ENCODE measurements at regions not wholly inside any gene's neighbourhood (a gene's known extent, or its start where the extent isn't known, plus 50 kb on each side); places are given as distances from the start of the nearest gene placed in this dataset.

GRCh38 chr3:150253622-150254021, 154.5 kb upstream of the TSC22D2 start:
- Histone ChIP-seq H3K27me3 (no peaks in the 10 kb centered on the region), H3K9me3 (no peaks in the 10 kb centered on the region), H3K4me3 (no peak overlapping the region), H3K27ac (no peak overlapping the region), H3K4me1 (peaks cover 30% of the 10 kb centered on the region), H3K36me3 (no peaks in the 10 kb centered on the region)
- intact Hi-C loops (cut with DNase I) = loop anchor here (5.0 kb wide), 1 partner anchor 154 kb away; the partner anchor contains the start of gene TSC22D2
- TF ChIP-seq, protein P1, sequence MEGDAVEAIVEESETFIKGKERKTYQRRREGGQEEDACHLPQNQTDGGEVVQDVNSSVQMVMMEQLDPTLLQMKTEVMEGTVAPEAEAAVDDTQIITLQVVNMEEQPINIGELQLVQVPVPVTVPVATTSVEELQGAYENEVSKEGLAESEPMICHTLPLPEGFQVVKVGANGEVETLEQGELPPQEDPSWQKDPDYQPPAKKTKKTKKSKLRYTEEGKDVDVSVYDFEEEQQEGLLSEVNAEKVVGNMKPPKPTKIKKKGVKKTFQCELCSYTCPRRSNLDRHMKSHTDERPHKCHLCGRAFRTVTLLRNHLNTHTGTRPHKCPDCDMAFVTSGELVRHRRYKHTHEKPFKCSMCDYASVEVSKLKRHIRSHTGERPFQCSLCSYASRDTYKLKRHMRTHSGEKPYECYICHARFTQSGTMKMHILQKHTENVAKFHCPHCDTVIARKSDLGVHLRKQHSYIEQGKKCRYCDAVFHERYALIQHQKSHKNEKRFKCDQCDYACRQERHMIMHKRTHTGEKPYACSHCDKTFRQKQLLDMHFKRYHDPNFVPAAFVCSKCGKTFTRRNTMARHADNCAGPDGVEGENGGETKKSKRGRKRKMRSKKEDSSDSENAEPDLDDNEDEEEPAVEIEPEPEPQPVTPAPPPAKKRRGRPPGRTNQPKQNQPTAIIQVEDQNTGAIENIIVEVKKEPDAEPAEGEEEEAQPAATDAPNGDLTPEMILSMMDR (IDR thresholded peaks at IDR 0.05) = no peak
- TF ChIP-seq POLR2A (IDR thresholded peaks at IDR 0.05) (no peak), POLR2AphosphoS5 (IDR thresholded peaks at IDR 0.05; ENCODE audit: insufficient read depth in 1 of 2, low read depth in 1 of 2) (no peak)
- no peak for DNase-seq (ENCODE audit: extremely low spot score in 2 of 2)

GRCh38 chr3:150252462-150252861, 155.6 kb upstream of the TSC22D2 start:
- Histone ChIP-seq H3K4me3 (no peak overlapping the region), H3K9me3 (no peaks in the 10 kb centered on the region), H3K27ac (no peak overlapping the region), H3K27me3 (no peaks in the 10 kb centered on the region), H3K4me1 (peaks cover 30% of the 10 kb centered on the region), H3K36me3 (no peaks in the 10 kb centered on the region)
- intact Hi-C loops (cut with DNase I) = loop anchor here (5.0 kb wide), 1 partner anchor 155 kb away; the partner anchor contains the start of gene TSC22D2
- DNase-seq (ENCODE audit: extremely low spot score in 2 of 2) = no peak
- no peak for TF ChIP-seq POLR2A (IDR thresholded peaks at IDR 0.05)
- no peak for TF ChIP-seq POLR2AphosphoS5 (IDR thresholded peaks at IDR 0.05; ENCODE audit: insufficient read depth in 1 of 2, low read depth in 1 of 2)
- TF ChIP-seq, protein P1 (IDR thresholded peaks at IDR 0.05) = no peak

- H3K4me3 ChIP-seq = no peak overlapping the region
- no peaks in the 10 kb centered on the region for H3K36me3 ChIP-seq
- peaks cover 30% of the 10 kb centered on the region for H3K4me1 ChIP-seq
- H3K9me3 ChIP-seq = no peaks in the 10 kb centered on the region
- no peak for TF ChIP-seq POLR2AphosphoS5 (IDR thresholded peaks at IDR 0.05; ENCODE audit: insufficient read depth in 1 of 2, low read depth in 1 of 2)
- H3K27ac ChIP-seq = peak overlapping the region; percentile 25
- intact Hi-C loops (cut with DNase I) = loop anchor here (5.0 kb wide), 1 partner anchor 156 kb away; the partner anchor contains the start of gene TSC22D2
- no peaks in the 10 kb centered on the region for H3K27me3 ChIP-seq
- no peak for DNase-seq (ENCODE audit: extremely low spot score in 2 of 2)
Observed at GRCh38 chr3:150251187-150252062, 156.7 kb upstream of the TSC22D2 start.

GRCh38 chr3:150249779-150250470, 158.2 kb upstream of the TSC22D2 start:
- Histone ChIP-seq H3K4me3 (no peak overlapping the region), H3K36me3 (no peaks in the 10 kb centered on the region), H3K27me3 (no peaks in the 10 kb centered on the region), H3K4me1 (peaks cover 23% of the 10 kb centered on the region), H3K27ac (no peak overlapping the region), H3K9me3 (no peaks in the 10 kb centered on the region)
- intact Hi-C loops (cut with DNase I) = loop anchor here (5.0 kb wide), 1 partner anchor 157 kb away; the partner anchor contains the start of gene TSC22D2
- DNase-seq (ENCODE audit: extremely low spot score in 2 of 2) = no peak
- TF ChIP-seq POLR2AphosphoS5 (IDR thresholded peaks at IDR 0.05; ENCODE audit: insufficient read depth in 1 of 2, low read depth in 1 of 2) (no peak), POLR2A (IDR thresholded peaks at IDR 0.05) (no peak)
- TF ChIP-seq, protein P1 (IDR thresholded peaks at IDR 0.05) = no peak

DNA sequence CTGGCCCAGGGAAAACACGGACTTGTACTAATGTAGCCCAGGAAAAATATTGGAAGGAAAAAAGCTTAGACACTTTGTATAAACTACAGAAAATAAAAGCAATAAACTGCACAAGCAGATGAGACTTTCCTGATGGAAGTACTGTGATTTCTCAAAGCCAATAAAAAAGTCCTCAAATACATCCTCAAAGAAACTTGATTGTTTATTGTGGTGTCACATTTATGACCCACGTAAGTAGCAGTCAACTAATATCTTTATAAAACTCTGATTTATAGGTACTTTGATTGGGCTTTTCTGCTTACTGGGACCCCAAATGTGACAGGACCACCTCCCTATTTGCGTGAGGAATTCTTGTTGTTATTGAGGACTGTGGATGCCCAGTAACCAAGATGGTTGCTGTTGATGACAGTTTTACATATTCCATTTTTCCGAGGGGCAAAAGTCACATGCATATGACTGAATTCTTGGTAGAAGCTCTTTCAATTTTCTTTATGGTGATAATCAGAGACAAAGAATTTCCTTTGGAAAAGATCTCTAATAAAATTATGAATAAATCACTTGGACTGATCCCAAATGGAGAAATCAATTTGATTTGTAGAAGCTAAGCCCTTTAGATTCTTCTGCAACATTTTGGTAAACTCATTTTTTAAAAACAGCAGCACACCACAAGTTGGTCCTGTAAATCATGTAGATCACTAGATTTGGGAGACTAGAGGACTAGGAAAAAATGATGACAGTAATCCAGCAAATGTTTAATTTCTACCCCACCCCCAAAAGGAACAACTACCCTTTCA, 159.0 kb upstream of the TSC22D2 start:
- peak overlapping the region; percentile 42 for H3K27ac ChIP-seq
- H3K9me3 ChIP-seq = no peaks in the 10 kb centered on the region
- intact Hi-C loops (cut with DNase I) = no loop called here
- no peak overlapping the region for H3K4me3 ChIP-seq
- H3K27me3 ChIP-seq = no peaks in the 10 kb centered on the region
- H3K4me1 ChIP-seq = peaks cover 19% of the 10 kb centered on the region
- DNase-seq (ENCODE audit: extremely low spot score in 2 of 2) = no peak
- no peaks in the 10 kb centered on the region for H3K36me3 ChIP-seq
- no peak for TF ChIP-seq POLR2A (IDR thresholded peaks at IDR 0.05)
- TF ChIP-seq, protein P1 (IDR thresholded peaks at IDR 0.05) = no peak
- no peak for TF ChIP-seq POLR2AphosphoS5 (IDR thresholded peaks at IDR 0.05; ENCODE audit: insufficient read depth in 1 of 2, low read depth in 1 of 2)
